IPS-20b (cell line): ENCODE measurements at regions not wholly inside any gene's neighbourhood (a gene's known extent, or its start where the extent isn't known, plus 50 kb on each side); places are given as distances from the start of the nearest gene placed in this dataset.
A peak's percentile ranks its signal among the peaks of the same experiment; 100 is the strongest.
"Not testable (repeated sequence)": the region's sequence is repeated elsewhere in the genome, so short reads cannot be mapped to it uniquely, and the experiment has no call there.

Experiments used
- H3K27ac ChIP-seq: one replicate; pipeline ENCODE4 v1.5.1; 2013; ENCODE audit warnings: low read length
- H3K27me3 ChIP-seq: 2 replicates; pipeline ENCODE4 v1.6.1; 2013; ENCODE audit warnings: mild to moderate bottlenecking, low read length, inconsistent platforms; ENCODE audit not compliant: insufficient read depth
- H3K36me3 ChIP-seq: 2 replicates; pipeline ENCODE4 v1.6.1; 2013; ENCODE audit warnings: low read depth, mild to moderate bottlenecking, inconsistent platforms, low read length, moderate library complexity; ENCODE audit not compliant: insufficient read depth
- H3K4me1 ChIP-seq: 2 replicates; pipeline ENCODE4 v1.6.1; 2013; ENCODE audit warnings: mild to moderate bottlenecking, control low read depth, inconsistent platforms, low read length, moderate library complexity; ENCODE audit not compliant: insufficient read depth
- H3K4me3 ChIP-seq: 2 replicates; pipeline ENCODE4 v1.5.1; 2013; ENCODE audit warnings: mild to moderate bottlenecking, low read length, inconsistent platforms
- H3K9ac ChIP-seq: 2 replicates; pipeline ENCODE4 v1.6.1; 2013; ENCODE audit warnings: low read depth, mild to moderate bottlenecking, inconsistent platforms, low read length, moderate library complexity
- H3K9me3 ChIP-seq: 2 replicates; pipeline ENCODE4 v1.6.1; 2013; ENCODE audit warnings: mild to moderate bottlenecking, low read depth, low read length, inconsistent platforms; ENCODE audit not compliant: insufficient read depth

GRCh38 chr9:71303351-71303750 is 181.9 kb upstream of the TRPM3 start:
- Histone ChIP-seq H3K4me1 (no peaks in the 10 kb centered on the region), H3K9me3 (no peaks in the 10 kb centered on the region), H3K27ac (no peak overlapping the region), H3K9ac (no peak overlapping the region), H3K4me3 (no peak overlapping the region), H3K27me3 (no peaks in the 10 kb centered on the region), H3K36me3 (no peaks in the 10 kb centered on the region)

- H3K4me3 ChIP-seq, result no peak overlapping the region
- H3K27me3 ChIP-seq, result no peaks in the 10 kb centered on the region
- no peaks in the 10 kb centered on the region for H3K9me3 ChIP-seq
- no peak overlapping the region for H3K27ac ChIP-seq
- H3K36me3 ChIP-seq, result no peaks in the 10 kb centered on the region
- H3K9ac ChIP-seq, result no peak overlapping the region
- no peaks in the 10 kb centered on the region for H3K4me1 ChIP-seq
These were observed 181.4 kb upstream of the TRPM3 start for GRCh38 chr9:71302776-71303175.

GRCh38 chr9:71295928-71296327 is 174.5 kb upstream of the TRPM3 start:
- Histone ChIP-seq H3K36me3 (no peaks in the 10 kb centered on the region), H3K4me1 (no peaks in the 10 kb centered on the region), H3K27ac (no peak overlapping the region), H3K9me3 (no peaks in the 10 kb centered on the region), H3K4me3 (no peak overlapping the region), H3K9ac (no peak overlapping the region), H3K27me3 (no peaks in the 10 kb centered on the region)

GRCh38 chr9:71286146-71286545 is 164.7 kb upstream of the TRPM3 start:
- H3K9me3 ChIP-seq, result no peaks in the 10 kb centered on the region
- H3K27me3 ChIP-seq, result no peaks in the 10 kb centered on the region
- no peak overlapping the region for H3K9ac ChIP-seq
- H3K4me3 ChIP-seq, result no peak overlapping the region
- peaks cover 5% of the 10 kb centered on the region; the same call in 1 of the 2 replicates for H3K4me1 ChIP-seq
- H3K27ac ChIP-seq, result no peak overlapping the region
- no peaks in the 10 kb centered on the region for H3K36me3 ChIP-seq

DNA sequence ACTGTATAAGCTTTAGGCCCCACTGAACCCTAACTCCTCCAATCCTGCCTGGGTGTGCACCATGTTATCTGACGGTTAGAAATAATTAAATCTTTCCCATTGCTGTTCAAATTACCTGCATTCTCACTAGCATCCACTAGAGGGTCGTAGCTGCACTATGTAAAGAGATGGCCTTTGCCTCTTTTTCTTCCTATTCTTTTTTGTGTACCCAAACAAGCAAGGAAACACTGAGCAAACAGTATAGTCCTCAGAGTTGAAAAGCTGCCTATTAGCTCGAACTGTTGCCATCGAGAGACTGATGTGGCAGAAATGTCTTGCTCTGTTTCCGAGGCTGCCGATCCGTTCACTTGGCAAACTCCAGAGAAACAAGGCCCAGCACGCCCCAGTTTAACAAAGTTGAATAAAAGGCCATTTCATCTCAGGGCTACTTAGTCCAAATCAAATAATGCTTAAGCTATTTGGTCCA is 163.8 kb upstream of the TRPM3 start:
- H3K9ac ChIP-seq, result 0 out of 2 replicates have a peak overlapping the region, but pooled peaks have one; percentile 28
- H3K27me3 ChIP-seq, result no peaks in the 10 kb centered on the region
- H3K27ac ChIP-seq, result no peak overlapping the region
- H3K4me1 ChIP-seq, result peaks cover 5% of the 10 kb centered on the region; the same call in 1 of the 2 replicates
- H3K9me3 ChIP-seq, result no peaks in the 10 kb centered on the region
- no peak overlapping the region for H3K4me3 ChIP-seq
- H3K36me3 ChIP-seq, result no peaks in the 10 kb centered on the region

GRCh38 chr9:71282116-71282515 is 160.7 kb upstream of the TRPM3 start:
- H3K27ac ChIP-seq, H3K4me3 ChIP-seq, H3K27me3 ChIP-seq, H3K4me1 ChIP-seq, H3K9me3 ChIP-seq, H3K9ac ChIP-seq, H3K36me3 ChIP-seq: not testable (repeated sequence)

GRCh38 chr9:71279151-71279739 is 157.8 kb upstream of the TRPM3 start:
- H3K9me3 ChIP-seq, result no peaks in the 10 kb centered on the region
- H3K27me3 ChIP-seq, result no peaks in the 10 kb centered on the region
- no peaks in the 10 kb centered on the region for H3K36me3 ChIP-seq
- no peaks in the 10 kb centered on the region for H3K4me1 ChIP-seq
- H3K9ac ChIP-seq, result no peak overlapping the region
- no peak overlapping the region for H3K27ac ChIP-seq
- no peak overlapping the region for H3K4me3 ChIP-seq

DNA sequence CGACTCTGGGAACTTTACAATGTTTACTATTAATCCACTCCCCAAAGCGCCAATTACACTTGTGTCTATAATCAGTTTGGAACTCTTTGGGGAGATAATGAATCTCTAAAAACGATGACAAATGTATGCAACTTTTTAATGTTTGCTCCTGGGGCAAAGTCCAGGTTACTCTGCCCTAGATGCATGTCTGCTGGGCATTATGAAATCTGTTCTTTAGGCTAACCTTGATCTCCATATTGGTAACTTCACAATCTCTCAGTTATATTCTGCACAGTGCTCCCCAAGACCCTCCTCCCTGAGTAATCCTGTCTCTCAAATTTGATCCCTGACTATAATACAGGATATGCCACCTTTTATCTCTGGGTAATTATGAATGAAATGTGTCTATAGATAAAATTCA is 152.2 kb upstream of the TRPM3 start:
- no peak overlapping the region for H3K4me3 ChIP-seq
- no peaks in the 10 kb centered on the region for H3K27me3 ChIP-seq
- no peaks in the 10 kb centered on the region for H3K36me3 ChIP-seq
- no peak overlapping the region for H3K9ac ChIP-seq
- no peak overlapping the region for H3K27ac ChIP-seq
- no peaks in the 10 kb centered on the region for H3K9me3 ChIP-seq
- H3K4me1 ChIP-seq, result peaks cover 7% of the 10 kb centered on the region; the same call in 1 of the 2 replicates

DNA sequence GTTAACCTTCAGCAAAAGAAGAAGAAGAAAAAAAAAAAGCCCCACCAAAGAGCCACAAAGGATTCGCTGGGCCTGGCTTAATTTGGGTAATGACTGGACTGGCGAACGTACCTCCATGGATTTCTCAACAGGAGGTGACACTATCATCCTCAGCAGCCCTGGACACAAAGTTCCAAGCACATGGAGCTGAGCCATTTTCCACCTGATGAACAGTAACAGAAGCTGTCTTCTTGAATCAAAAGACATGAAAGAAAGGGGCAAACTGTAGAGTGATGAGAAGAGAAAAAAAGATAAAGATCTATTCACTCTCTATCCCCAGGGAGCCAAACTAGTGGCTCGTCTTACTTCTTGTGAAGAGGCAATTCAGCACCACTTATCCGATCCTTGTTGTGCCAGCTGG is 150.2 kb upstream of the TRPM3 start:
- H3K9me3 ChIP-seq, result no peaks in the 10 kb centered on the region
- H3K27me3 ChIP-seq, result no peaks in the 10 kb centered on the region
- H3K27ac ChIP-seq, result no peak overlapping the region

DNA sequence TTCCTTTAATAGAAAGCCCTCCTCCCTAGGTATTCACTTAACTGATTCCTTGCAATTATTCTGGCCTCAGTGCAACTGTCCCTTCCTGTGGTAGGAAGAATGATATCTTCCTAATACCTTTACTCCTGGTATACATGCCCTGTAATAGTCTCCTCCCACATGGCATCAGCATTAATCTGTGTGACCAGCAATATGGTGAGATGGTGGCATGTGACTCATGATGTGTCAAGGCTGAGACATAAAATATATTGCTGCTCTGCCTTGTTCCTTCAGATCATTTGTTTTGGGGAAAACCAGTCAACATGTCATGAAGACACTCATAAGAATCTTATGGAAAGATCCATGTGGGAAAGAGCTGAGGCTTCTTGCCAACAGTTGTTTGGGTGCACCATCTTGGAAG is 149.1 kb upstream of the TRPM3 start:
- H3K27me3 ChIP-seq, result no peaks in the 10 kb centered on the region
- H3K36me3 ChIP-seq, result no peaks in the 10 kb centered on the region
- no peak overlapping the region for H3K4me3 ChIP-seq
- H3K4me1 ChIP-seq, result peaks cover 7% of the 10 kb centered on the region; the same call in 1 of the 2 replicates
- H3K9me3 ChIP-seq, result no peaks in the 10 kb centered on the region
- no peak overlapping the region for H3K27ac ChIP-seq
- H3K9ac ChIP-seq, result no peak overlapping the region

More for the DNA sequence above, 150.2 kb upstream of the TRPM3 start:
- Histone ChIP-seq H3K4me1 (peaks cover 7% of the 10 kb centered on the region; the same call in 1 of the 2 replicates), H3K4me3 (no peak overlapping the region), H3K36me3 (no peaks in the 10 kb centered on the region), H3K9ac (no peak overlapping the region)

- Histone ChIP-seq H3K36me3 (no peaks in the 10 kb centered on the region), H3K27me3 (no peaks in the 10 kb centered on the region), H3K4me3 (no peak overlapping the region), H3K27ac (no peak overlapping the region), H3K4me1 (peaks cover 7% of the 10 kb centered on the region; the same call in 1 of the 2 replicates), H3K9ac (no peak overlapping the region), H3K9me3 (no peaks in the 10 kb centered on the region)
These were observed 148.4 kb upstream of the TRPM3 start for GRCh38 chr9:71269859-71270258.

- no peak overlapping the region for H3K27ac ChIP-seq
These were observed 147.6 kb upstream of the TRPM3 start for GRCh38 chr9:71268871-71269635.

More at GRCh38 chr9:71268871-71269635, 147.6 kb upstream of the TRPM3 start:
- H3K27me3 ChIP-seq, result no peaks in the 10 kb centered on the region
- no peaks in the 10 kb centered on the region for H3K9me3 ChIP-seq
- peaks cover 7% of the 10 kb centered on the region; the same call in 1 of the 2 replicates for H3K4me1 ChIP-seq
- no peaks in the 10 kb centered on the region for H3K36me3 ChIP-seq
- no peak overlapping the region for H3K4me3 ChIP-seq
- H3K9ac ChIP-seq, result no peak overlapping the region
